Epithelial cell of esophagus (primary cell): ENCODE measurements at regions not wholly inside any gene's neighbourhood (a gene's known extent, or its start where the extent isn't known, plus 50 kb on each side); places are given as distances from the start of the nearest gene placed in this dataset.

Experiments used
- DNase-seq: peaks from one replicate; pipeline ENCODE4 v3.0.0; 2010; ENCODE audit warnings: low read depth
- H3K4me3 ChIP-seq: 2 replicates; pipeline ENCODE4 v1.5.1; 2011; ENCODE audit warnings: mild to moderate bottlenecking, low read length, control low read depth
- TF ChIP-seq, protein P1 (sequence below): IDR thresholded peaks from 2 replicates; pipeline ENCODE4 v1.5.1; 2011; ENCODE audit warnings: low read depth, mild to moderate bottlenecking, low read length, control low read depth, inconsistent platforms; ENCODE audit not compliant: insufficient read depth; ENCODE audit errors: missing control alignments

DNA sequence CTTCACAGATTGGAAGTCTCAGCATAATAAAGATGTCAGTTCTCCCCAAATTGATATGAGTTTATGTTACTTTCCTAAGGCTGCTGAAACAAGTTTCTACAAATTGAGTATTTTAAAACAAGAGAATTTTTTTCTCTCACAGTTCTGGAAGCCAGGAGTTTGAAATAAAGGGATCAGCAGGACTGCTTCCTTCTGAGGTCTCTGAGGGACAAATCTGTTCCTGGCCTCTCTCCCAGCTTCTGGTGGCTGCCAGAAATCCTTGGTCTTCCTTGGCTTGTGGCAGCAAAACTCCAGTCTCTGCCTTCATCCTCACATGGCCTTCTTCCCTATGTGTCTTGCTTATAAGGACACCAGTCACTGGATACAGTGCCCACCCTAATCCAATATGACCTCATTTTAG is 136.1 kb downstream of the TFAP2A start:
- no peak overlapping the region for H3K4me3 ChIP-seq
- no peak for DNase-seq
- TF ChIP-seq, protein P1, sequence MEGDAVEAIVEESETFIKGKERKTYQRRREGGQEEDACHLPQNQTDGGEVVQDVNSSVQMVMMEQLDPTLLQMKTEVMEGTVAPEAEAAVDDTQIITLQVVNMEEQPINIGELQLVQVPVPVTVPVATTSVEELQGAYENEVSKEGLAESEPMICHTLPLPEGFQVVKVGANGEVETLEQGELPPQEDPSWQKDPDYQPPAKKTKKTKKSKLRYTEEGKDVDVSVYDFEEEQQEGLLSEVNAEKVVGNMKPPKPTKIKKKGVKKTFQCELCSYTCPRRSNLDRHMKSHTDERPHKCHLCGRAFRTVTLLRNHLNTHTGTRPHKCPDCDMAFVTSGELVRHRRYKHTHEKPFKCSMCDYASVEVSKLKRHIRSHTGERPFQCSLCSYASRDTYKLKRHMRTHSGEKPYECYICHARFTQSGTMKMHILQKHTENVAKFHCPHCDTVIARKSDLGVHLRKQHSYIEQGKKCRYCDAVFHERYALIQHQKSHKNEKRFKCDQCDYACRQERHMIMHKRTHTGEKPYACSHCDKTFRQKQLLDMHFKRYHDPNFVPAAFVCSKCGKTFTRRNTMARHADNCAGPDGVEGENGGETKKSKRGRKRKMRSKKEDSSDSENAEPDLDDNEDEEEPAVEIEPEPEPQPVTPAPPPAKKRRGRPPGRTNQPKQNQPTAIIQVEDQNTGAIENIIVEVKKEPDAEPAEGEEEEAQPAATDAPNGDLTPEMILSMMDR = no peak

DNA sequence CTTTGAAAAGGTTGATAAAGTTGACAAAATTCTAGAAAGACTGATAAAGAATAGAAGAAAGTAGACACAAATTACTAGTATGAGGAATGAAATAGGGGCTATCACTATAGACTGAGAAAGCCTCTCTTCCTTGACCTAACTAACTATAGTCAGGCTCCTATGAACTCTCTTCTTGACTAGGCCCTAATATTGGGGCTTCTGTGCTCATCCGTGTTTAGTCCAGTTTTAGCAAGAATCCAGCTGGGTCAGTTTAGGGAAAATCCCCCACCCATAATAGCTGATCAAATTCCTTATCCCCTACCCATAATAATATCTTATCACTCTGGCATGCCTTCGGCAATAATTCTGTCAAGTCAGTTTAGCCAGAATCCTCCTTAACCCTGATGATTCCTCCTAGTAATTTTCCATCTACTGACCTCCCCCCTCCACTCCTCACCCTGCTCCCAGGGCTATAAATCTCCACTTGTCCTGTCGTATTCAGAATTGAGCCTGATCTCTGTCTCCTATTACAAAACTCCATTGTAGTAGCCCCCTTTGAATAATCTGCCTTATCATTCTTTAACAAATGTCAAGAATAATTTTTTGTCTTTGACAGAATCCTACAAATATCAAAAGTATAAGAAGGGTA is 138.1 kb downstream of the TFAP2A start:
- TF ChIP-seq, protein P1 = no peak
- no peak overlapping the region for H3K4me3 ChIP-seq
- no peak for DNase-seq

DNA sequence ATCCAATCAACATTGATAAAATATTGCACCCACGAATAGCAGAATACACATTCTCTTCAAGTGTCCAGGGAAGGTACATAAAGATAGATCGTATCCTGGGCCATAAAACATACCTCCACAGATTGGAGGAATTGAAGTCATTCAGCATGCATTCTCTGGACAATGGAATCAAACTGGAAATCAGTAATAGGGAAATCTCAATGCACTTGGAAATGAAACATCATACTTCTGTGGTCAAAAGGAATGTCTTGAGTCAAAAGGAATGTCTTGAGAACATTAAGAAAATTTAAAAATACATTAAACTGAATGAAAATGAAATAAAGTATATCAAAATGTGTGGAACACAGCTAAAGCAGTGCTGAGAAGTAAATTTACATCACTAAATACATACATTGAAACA is 138.8 kb downstream of the TFAP2A start:
- DNase-seq = peak; percentile 22
- TF ChIP-seq, protein P1 = no peak
- no peak overlapping the region for H3K4me3 ChIP-seq

DNA sequence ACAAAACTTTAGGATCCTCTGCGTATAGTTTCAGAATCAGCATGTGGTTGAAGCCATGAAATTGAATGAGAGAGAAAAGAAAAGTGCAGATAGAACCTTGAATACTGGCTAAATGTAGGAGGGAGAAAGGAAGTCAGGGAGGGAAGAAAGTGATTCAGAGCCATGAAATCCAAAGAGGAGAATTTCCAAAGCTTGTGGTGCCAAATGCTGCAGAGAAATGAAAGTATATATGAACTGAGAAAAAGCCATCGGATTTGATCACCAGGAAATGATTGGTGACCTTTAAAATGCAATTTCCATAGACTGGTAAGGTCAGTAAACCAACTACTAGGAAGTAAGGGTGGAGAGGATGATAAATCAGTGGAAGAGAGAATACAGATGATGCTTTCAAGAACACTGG is 142.3 kb downstream of the TFAP2A start:
- TF ChIP-seq, protein P1 = no peak
- no peak for DNase-seq

DNA sequence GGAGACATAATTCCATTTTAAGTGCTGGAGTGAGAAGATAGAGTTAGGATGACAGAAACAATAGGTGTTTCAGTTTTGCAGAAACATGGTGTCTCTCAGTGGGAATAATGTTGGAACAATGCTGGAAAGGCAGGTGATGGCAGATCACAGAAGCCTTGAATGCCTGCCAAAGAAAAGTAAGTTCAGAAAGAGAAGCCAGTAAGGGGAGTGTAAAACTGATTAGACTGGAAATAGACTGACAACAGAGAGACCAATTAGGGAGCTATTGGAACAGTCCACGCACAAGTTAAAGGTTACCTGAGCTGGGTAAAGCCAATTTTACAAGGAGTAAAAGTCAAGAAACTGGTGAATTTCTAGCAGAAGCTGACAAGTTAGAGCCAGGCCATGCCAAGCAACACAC is 142.9 kb downstream of the TFAP2A start:
- no peak for DNase-seq
- TF ChIP-seq, protein P1 = no peak
- H3K4me3 ChIP-seq = no peak overlapping the region

More for the DNA sequence above, 142.3 kb downstream of the TFAP2A start:
- no peak overlapping the region for H3K4me3 ChIP-seq

DNA sequence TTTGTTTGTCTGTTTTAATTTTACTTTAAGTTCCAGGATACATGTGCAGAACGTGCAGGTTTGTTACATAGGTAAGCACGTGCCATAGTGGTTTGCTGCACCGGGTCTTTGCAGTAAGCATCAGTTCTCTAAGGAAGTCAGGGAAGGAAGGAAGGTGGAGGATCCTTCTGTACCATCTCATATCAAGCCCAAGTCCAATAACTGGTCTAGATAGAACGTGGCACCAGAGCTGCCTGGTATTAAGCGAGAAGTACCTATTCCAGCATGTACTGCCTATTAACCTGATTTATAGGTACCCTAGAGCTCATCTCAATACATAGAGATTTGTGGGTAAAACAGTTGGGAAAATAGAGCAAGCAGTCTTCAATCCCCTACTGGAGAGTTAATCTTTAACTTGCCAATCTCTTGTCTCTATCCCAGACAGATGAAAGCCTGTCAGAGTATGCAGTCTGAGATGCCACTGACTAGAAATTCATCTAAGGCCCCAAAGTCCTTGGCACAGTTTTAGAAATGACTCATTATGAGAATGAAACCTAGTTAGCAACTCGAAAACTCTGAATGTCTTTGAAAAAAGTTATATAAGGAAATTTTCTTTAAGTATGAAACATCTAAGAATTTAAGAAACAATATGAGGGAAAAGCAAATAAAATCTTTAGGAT is 144.9 kb downstream of the TFAP2A start:
- no peak overlapping the region for H3K4me3 ChIP-seq
- DNase-seq = peak; percentile 47
- TF ChIP-seq, protein P1 = no peak
